HG03342 (cell line): ENCODE measurements at regions not wholly inside any gene's neighbourhood (a gene's known extent, or its start where the extent isn't known, plus 50 kb on each side); places are given as distances from the start of the nearest gene placed in this dataset.
"Not testable (repeated sequence)": the region's sequence is repeated elsewhere in the genome, so short reads cannot be mapped to it uniquely, and the experiment has no call there.

Source experiments
- ATAC-seq: cut with Tn5 transposase; IDR thresholded peaks from one replicate; pipeline ENCODE4 v1.9.1; 2021; ENCODE audit warnings: mild to moderate bottlenecking, moderate library complexity; ENCODE audit not compliant: unreplicated experiment

- peak; percentile 97 for ATAC-seq
These were observed 367.2 kb downstream of the OSTF1 start for GRCh38 chr9:75455444-75455921.

- ATAC-seq = no peak
These were observed 368.4 kb downstream of the OSTF1 start for GRCh38 chr9:75456698-75457097.

GRCh38 chr9:75457474-75458011 lies 369.2 kb downstream of the OSTF1 start:
- ATAC-seq = no peak

GRCh38 chr9:75459311-75459710 lies 371.0 kb downstream of the OSTF1 start:
- not testable (repeated sequence) for ATAC-seq

GRCh38 chr9:75461183-75461582 lies 372.9 kb downstream of the OSTF1 start:
- no peak for ATAC-seq

DNA sequence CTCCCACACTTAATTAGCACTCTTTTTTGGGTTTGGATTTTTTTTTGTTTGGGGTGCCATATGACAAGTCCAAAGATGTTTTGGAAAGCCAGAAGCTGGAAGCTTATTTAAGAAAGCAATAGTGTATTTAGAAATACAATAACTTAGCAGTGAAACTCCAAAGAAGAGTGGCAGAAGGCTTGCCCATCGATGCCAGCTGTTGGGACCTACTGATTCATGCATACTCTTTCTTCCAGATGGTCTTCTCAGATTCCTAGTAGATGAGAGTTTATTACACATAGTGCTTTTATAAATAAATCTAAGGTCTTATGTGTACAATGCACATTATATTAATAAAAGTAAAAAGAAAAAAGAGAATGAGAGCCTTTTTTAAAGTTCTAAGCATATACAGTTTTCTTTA lies 374.6 kb downstream of the OSTF1 start:
- no peak for ATAC-seq

- no peak for ATAC-seq
These were observed 375.6 kb downstream of the OSTF1 start for GRCh38 chr9:75463871-75464270.

GRCh38 chr9:75464726-75465125 lies 376.4 kb downstream of the OSTF1 start:
- ATAC-seq = no peak

DNA sequence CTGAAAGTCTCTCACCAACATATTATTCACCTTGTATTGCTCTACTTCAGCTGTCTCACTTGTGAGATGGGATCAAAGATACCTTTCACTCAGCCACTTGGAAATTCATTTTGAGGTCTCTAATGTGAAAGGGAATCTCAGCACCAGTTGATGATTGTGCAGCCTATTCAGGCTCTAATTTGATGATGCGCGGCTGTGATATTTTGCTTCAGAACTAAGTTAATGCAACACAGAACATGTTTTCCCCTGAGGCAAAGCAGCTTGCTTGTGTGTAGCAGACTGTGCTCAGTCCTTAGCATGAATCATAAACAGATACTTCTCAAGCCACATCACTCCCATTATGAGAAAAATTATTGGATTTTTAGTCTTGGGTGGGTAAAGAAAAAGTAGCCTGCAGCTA lies 378.8 kb downstream of the OSTF1 start:
- no peak for ATAC-seq

DNA sequence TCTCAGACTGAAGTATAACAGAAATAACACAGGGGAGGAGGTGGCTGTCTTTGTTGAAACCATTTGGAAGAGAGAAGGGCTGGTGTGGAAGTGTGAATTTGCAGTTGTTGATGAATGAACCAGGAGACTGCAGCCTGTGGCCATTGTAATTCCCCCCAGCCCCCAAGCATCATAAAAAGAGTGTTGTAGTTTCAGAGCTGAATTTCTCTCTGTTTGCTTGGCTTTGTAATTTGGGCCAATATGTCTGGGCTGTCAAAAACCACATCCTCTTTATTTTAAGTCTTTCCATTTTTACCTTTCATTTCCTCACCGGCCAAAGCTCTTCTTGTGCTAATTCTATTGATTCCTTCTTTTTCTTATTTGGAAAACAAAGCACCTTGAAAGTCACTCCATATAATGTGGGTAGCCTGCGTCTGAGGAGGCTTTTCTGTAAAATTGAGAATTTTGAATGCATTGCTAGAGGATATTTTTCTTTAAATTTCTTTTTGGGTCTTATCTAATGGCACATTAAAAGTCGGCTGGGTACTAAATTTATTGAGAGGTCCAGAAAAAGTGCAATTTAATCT lies 383.3 kb downstream of the OSTF1 start:
- ATAC-seq = no peak

GRCh38 chr9:75482566-75482965 lies 394.3 kb downstream of the OSTF1 start:
- ATAC-seq = no peak

- ATAC-seq = no peak
These were observed 395.3 kb downstream of the OSTF1 start for GRCh38 chr9:75483636-75484035.

- ATAC-seq = no peak
These were observed 399.8 kb downstream of the OSTF1 start for GRCh38 chr9:75487856-75488718.

GRCh38 chr9:75488719-75489110 lies 400.4 kb downstream of the OSTF1 start:
- ATAC-seq = no peak

- ATAC-seq = no peak
These were observed 400.1 kb upstream of the PCSK5 start for GRCh38 chr9:75490326-75490725.

- ATAC-seq = no peak
These were observed 398.9 kb upstream of the PCSK5 start for GRCh38 chr9:75491533-75491932.

GRCh38 chr9:75499812-75500211 lies 390.7 kb upstream of the PCSK5 start:
- no peak for ATAC-seq

- no peak for ATAC-seq
These were observed 390.0 kb upstream of the PCSK5 start for GRCh38 chr9:75500479-75500878.

GRCh38 chr9:75500940-75501339 lies 389.5 kb upstream of the PCSK5 start:
- not testable (repeated sequence) for ATAC-seq

DNA sequence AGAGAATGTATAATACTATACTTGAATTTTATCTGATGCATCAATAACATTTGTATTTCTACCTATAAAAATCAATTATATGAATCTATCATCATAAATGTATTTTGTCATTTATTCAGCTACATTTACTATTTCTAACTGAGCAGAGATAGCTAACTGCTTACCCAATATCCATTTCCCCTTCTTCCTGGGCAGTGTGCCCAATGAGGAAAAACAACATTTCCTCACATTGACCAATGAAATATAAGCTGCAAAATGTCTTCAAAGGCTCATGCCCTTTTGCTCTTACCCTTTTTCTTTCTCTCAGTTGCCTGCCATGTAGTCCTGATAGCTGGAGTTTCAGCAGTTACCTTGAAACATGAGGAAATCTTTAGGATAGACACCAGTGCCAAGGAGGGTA lies 385.8 kb upstream of the PCSK5 start:
- no peak for ATAC-seq

DNA sequence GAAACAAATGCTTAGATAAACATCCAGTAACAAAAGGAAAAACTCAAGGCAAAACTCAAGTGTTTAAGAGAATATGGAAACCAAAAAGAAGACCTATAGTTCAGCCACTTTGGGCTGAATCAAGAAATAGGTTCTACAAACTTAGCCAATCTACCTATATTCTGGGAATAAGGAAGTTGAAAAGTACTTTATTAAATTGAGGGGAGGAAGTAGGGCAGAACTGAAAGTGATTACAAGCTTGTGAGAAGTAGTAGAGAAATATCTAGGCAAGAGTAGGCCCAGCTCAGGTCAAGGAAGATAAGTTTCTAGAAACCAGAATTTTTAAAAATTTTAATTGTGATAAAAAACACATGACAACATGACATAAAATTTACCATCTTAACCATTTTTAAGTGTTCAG lies 384.8 kb upstream of the PCSK5 start:
- ATAC-seq = no peak

GRCh38 chr9:75529463-75529862 lies 361.0 kb upstream of the PCSK5 start:
- ATAC-seq = no peak
